ENCODE measurements at regions not wholly inside any gene's neighbourhood (a gene's known extent, or its start where the extent isn't known, plus 50 kb on each side); places are given as distances from the start of the nearest gene placed in this dataset.

- WGBS, 4 donors: 55 to 75% (median 58%) methylated on average over 3 of the region's 3 CpGs
Measured at GRCh38 chr15:87567406-87568030, 689.0 kb downstream of the NTRK3 start.

GRCh38 chr15:87566236-87566635 lies 690.3 kb downstream of the NTRK3 start:
- no peak overlapping the region for H3K4me3 ChIP-seq
- no peaks in the 10 kb centered on the region for H3K9me3 ChIP-seq (replicated peaks in 1 of 3)
- no peaks in the 10 kb centered on the region for H3K4me1 ChIP-seq (replicated peaks in 1 of 2)
- no peak for DNase-seq
- no peak overlapping the region for H3K27ac ChIP-seq
- H3K36me3 ChIP-seq (replicated peaks in 1 of 2): no peaks in the 10 kb centered on the region
- WGBS, 4 donors: 59 to 64% (median 60%) methylated on average over 6 of the region's 6 CpGs
- intact Hi-C loops (cut with DNase I): no loop called here
- TF ChIP-seq POLR2A (IDR thresholded peaks at IDR 0.05) (no peak), CTCF (IDR thresholded peaks at IDR 0.05) (no peak)
- no peaks in the 10 kb centered on the region for H3K27me3 ChIP-seq

More at GRCh38 chr15:87567406-87568030, 689.0 kb downstream of the NTRK3 start:
- no peak overlapping the region for H3K27ac ChIP-seq
- no peaks in the 10 kb centered on the region for H3K36me3 ChIP-seq (replicated peaks in 1 of 2)
- H3K4me1 ChIP-seq (replicated peaks in 1 of 2): no peaks in the 10 kb centered on the region
- TF ChIP-seq POLR2A (IDR thresholded peaks at IDR 0.05) (no peak), CTCF (IDR thresholded peaks at IDR 0.05) (no peak)
- no peak for DNase-seq
- no peaks in the 10 kb centered on the region for H3K9me3 ChIP-seq (replicated peaks in 1 of 3)
- intact Hi-C loops (cut with DNase I): no loop called here
- no peak overlapping the region for H3K4me3 ChIP-seq
- no peaks in the 10 kb centered on the region for H3K27me3 ChIP-seq

GRCh38 chr15:87564681-87565080 lies 691.9 kb downstream of the NTRK3 start:
- intact Hi-C loops (cut with DNase I): no loop called here
- WGBS, 4 donors: 76 to 84% (median 83%) methylated on average over 3 of the region's 3 CpGs
- H3K4me3 ChIP-seq: no peak overlapping the region

GRCh38 chr15:87563869-87564268 lies 692.7 kb downstream of the NTRK3 start:
- 45 to 59% (median 58%) methylated on average over 2 of the region's 2 CpGs for WGBS, 4 donors
- Histone ChIP-seq H3K27me3 (no peaks in the 10 kb centered on the region), H3K27ac (no peak overlapping the region), H3K36me3 (replicated peaks in 1 of 2) (no peaks in the 10 kb centered on the region), H3K4me1 (replicated peaks in 1 of 2) (no peaks in the 10 kb centered on the region), H3K4me3 (no peak overlapping the region), H3K9me3 (replicated peaks in 1 of 3) (no peaks in the 10 kb centered on the region)
- intact Hi-C loops (cut with DNase I): no loop called here
- DNase-seq: no peak
- TF ChIP-seq CTCF (IDR thresholded peaks at IDR 0.05) (no peak), POLR2A (IDR thresholded peaks at IDR 0.05) (no peak)

More at GRCh38 chr15:87564681-87565080, 691.9 kb downstream of the NTRK3 start:
- no peaks in the 10 kb centered on the region for H3K27me3 ChIP-seq
- no peak for DNase-seq
- no peaks in the 10 kb centered on the region for H3K36me3 ChIP-seq (replicated peaks in 1 of 2)
- no peaks in the 10 kb centered on the region for H3K9me3 ChIP-seq (replicated peaks in 1 of 3)
- TF ChIP-seq POLR2A (IDR thresholded peaks at IDR 0.05): no peak
- no peak for TF ChIP-seq CTCF (IDR thresholded peaks at IDR 0.05)
- H3K27ac ChIP-seq: no peak overlapping the region
- H3K4me1 ChIP-seq (replicated peaks in 1 of 2): no peaks in the 10 kb centered on the region
